RKO (cell line): ENCODE measurements at regions not wholly inside any gene's neighbourhood (a gene's known extent, or its start where the extent isn't known, plus 50 kb on each side); places are given as distances from the start of the nearest gene placed in this dataset.
A peak's percentile ranks its signal among the peaks of the same experiment; 100 is the strongest.

Experiments used
- DNase-seq: peaks from one replicate; pipeline ENCODE4 v3.0.0-alpha.2; 2016; ENCODE audit warnings: low spot score

GRCh38 chr1:75984781-75985180 lies 52.6 kb upstream of the ASB17 start:
- no peak for DNase-seq

GRCh38 chr1:75985827-75986226 lies 53.6 kb upstream of the ASB17 start:
- DNase-seq = no peak

GRCh38 chr1:75986478-75986877 lies 54.3 kb upstream of the ASB17 start:
- DNase-seq = no peak

- DNase-seq = no peak
Measured at GRCh38 chr1:75989121-75989520, 56.9 kb upstream of the ASB17 start.

- DNase-seq = no peak
Measured at GRCh38 chr1:75990686-75991085, 58.5 kb upstream of the ASB17 start.

- peak; percentile 85 for DNase-seq
Measured at GRCh38 chr1:75991497-75992114, 59.4 kb upstream of the ASB17 start.

GRCh38 chr1:75992312-75992711 lies 60.1 kb upstream of the ASB17 start:
- no peak for DNase-seq

- no peak for DNase-seq
Measured at GRCh38 chr1:75993661-75994060, 61.5 kb upstream of the ASB17 start.

GRCh38 chr1:75996196-75996595 lies 64.0 kb upstream of the ASB17 start:
- DNase-seq = no peak

GRCh38 chr1:75999034-75999433 lies 66.8 kb upstream of the ASB17 start:
- no peak for DNase-seq

GRCh38 chr1:76003946-76004345 lies 70.6 kb upstream of the ST6GALNAC3 start:
- DNase-seq = no peak

- no peak for DNase-seq
Measured at GRCh38 chr1:76005765-76006164, 68.8 kb upstream of the ST6GALNAC3 start.

- no peak for DNase-seq
Measured at GRCh38 chr1:76006234-76006633, 68.3 kb upstream of the ST6GALNAC3 start.

- DNase-seq = no peak
Measured at GRCh38 chr1:76010802-76011201, 63.7 kb upstream of the ST6GALNAC3 start.

- DNase-seq = no peak
Measured at GRCh38 chr1:76012341-76013205, 62.0 kb upstream of the ST6GALNAC3 start.

- no peak for DNase-seq
Measured at GRCh38 chr1:76013206-76013581, 61.4 kb upstream of the ST6GALNAC3 start.

- peak; percentile 22 for DNase-seq
Measured at GRCh38 chr1:76015478-76016103, 59.0 kb upstream of the ST6GALNAC3 start.

- no peak for DNase-seq
Measured at GRCh38 chr1:76018045-76018444, 56.5 kb upstream of the ST6GALNAC3 start.

GRCh38 chr1:76021846-76022245 lies 52.7 kb upstream of the ST6GALNAC3 start:
- no peak for DNase-seq

GRCh38 chr1:76023669-76024435 lies 50.7 kb upstream of the ST6GALNAC3 start:
- no peak for DNase-seq
